GM12878 (cell line): ENCODE measurements at regions not wholly inside any gene's neighbourhood (a gene's known extent, or its start where the extent isn't known, plus 50 kb on each side); places are given as distances from the start of the nearest gene placed in this dataset.

Source experiments
- ATAC-seq: fragments of 200-7000 bp; cut with Tn5 transposase; 3 replicates; pipeline ENCODE4 v1.9.1; 2020; ENCODE audit warnings: mild to moderate bottlenecking, moderate library complexity
- BruUV-seq: library from RNA; stranded (reverse); fragments of 400-500 nt; replicated peaks from 2 replicates; lab custom pipeline; 2021; lab: Mats Ljungman, UMichigan
- CTCF ChIA-PET: fragments of 300-600 bp; sonication (Branson Sonifier 250); formaldehyde crosslinking; extraction: SDS; loops from one replicate; lab custom pipeline; 2021; ENCODE audit warnings: inconsistent platforms; lab: Yijun Ruan, JAX
- POLR2A ChIA-PET: fragments of 350-600 bp; formaldehyde crosslinking; extraction: SDS; loops from one replicate; lab custom pipeline; 2021; ENCODE audit warnings: inconsistent platforms; lab: Charles Lee
- RAD21 ChIA-PET: fragments of 300-600 bp; sonication (Branson Sonifier 250); formaldehyde crosslinking; loops from one replicate; lab custom pipeline; 2023; ENCODE audit warnings: antibody characterized with exemption; ENCODE audit not compliant: unreplicated experiment; lab: Charles Lee
- SMC1A ChIA-PET: fragments of 300-600 bp; sonication (Branson Sonifier 250); formaldehyde crosslinking; loops from one replicate; lab custom pipeline; 2023; ENCODE audit not compliant: unreplicated experiment, uncharacterized antibody; lab: Charles Lee
- DNase-seq: peaks from one replicate; pipeline ENCODE4 v3.0.0-alpha.2; 2011; ENCODE audit warnings: low read depth, low spot score
- FAIRE-seq: peaks from 3 replicates; lab custom pipeline; 2011; peaks lifted over from hg19 to GRCh38; lab: Jason Lieb, UNC
- H2AFZ ChIP-seq: 2 replicates; pipeline ENCODE4 v1.6.0; 2011; ENCODE audit warnings: low read depth, low read length, control low read depth; ENCODE audit not compliant: control insufficient read depth
- H3K27ac ChIP-seq: 2 replicates; pipeline ENCODE4 v1.5.1; 2011; ENCODE audit warnings: control low read depth; ENCODE audit not compliant: control insufficient read depth, insufficient read depth
- H3K27me3 ChIP-seq, 2 experiments: replicated peaks in 1 of 2; 2 replicates each; pipeline versions ENCODE4 v1.6.0 to v1.6.1; 2011; ENCODE audit warnings: low read length in 1 of 2; ENCODE audit not compliant: control insufficient read depth in 2 of 2, insufficient read depth in 2 of 2
- H3K36me3 ChIP-seq, 2 experiments: 2 replicates each; pipeline ENCODE4 v1.5.1; 2011; ENCODE audit warnings: low read length in 1 of 2; ENCODE audit not compliant: control insufficient read depth in 2 of 2, insufficient read depth in 2 of 2
- H3K4me1 ChIP-seq: 2 replicates; pipeline ENCODE4 v1.6.1; 2011; ENCODE audit warnings: mild to moderate bottlenecking, low read length, moderate library complexity, mixed read lengths; ENCODE audit not compliant: control insufficient read depth, insufficient read depth
- H3K4me2 ChIP-seq: 2 replicates; pipeline ENCODE4 v1.6.0; 2011; ENCODE audit warnings: control low read depth; ENCODE audit not compliant: control insufficient read depth, insufficient read depth
- H3K4me3 ChIP-seq: fragments of 200-600 bp; sonication (generic); 2 replicates; pipeline ENCODE4 v1.5.1; 2016
- H3K79me2 ChIP-seq: 2 replicates; pipeline ENCODE4 v1.6.0; 2011; ENCODE audit warnings: low read length; ENCODE audit not compliant: control insufficient read depth, insufficient read depth
- H3K9ac ChIP-seq: 2 replicates; pipeline ENCODE4 v1.8.0; 2011; ENCODE audit warnings: low read length, control low read depth, mixed read lengths; ENCODE audit not compliant: control insufficient read depth, insufficient read depth
- H3K9me3 ChIP-seq: replicated peaks from 3 replicates; pipeline ENCODE4 v1.5.1; 2011; ENCODE audit warnings: mild to moderate bottlenecking, low read length; ENCODE audit not compliant: control insufficient read depth, insufficient read depth
- H4K20me1 ChIP-seq: 2 replicates; pipeline ENCODE4 v1.6.0; 2011; ENCODE audit not compliant: control insufficient read depth, insufficient read depth
- EP300 ChIP-seq, 2 experiments: fragments of 150-350 bp in 1 of 2; IDR thresholded peaks; 2 replicates each; pipeline ENCODE4 v1.6.1; 2011 to 2012; ENCODE audit warnings: low read depth in 2 of 2, low read length in 2 of 2, borderline replicate concordance in 1 of 2, improper control_type of control experiment in 1 of 2, inconsistent platforms in 1 of 2; ENCODE audit not compliant: control insufficient read depth in 1 of 2
- EZH2 ChIP-seq: IDR thresholded peaks from 2 replicates; pipeline ENCODE4 v1.6.1; 2012; ENCODE audit warnings: low read depth, mild to moderate bottlenecking, control low read depth, inconsistent platforms, low read length, borderline replicate concordance; ENCODE audit not compliant: control insufficient read depth
- IKZF1 ChIP-seq: fragments of 450-650 bp; conservative IDR thresholded peaks from 2 replicates; pipeline ENCODE4 v1.6.1; 2017; ENCODE audit warnings: antibody characterized with exemption, mild to moderate bottlenecking
- NBN ChIP-seq: fragments of 450-650 bp; IDR thresholded peaks from 2 replicates; pipeline ENCODE4 v1.6.1; 2016
- RAD51 ChIP-seq: fragments of 450-650 bp; IDR thresholded peaks from 2 replicates; pipeline ENCODE4 v1.6.1; 2016; ENCODE audit warnings: moderate library complexity, mild to moderate bottlenecking, inconsistent platforms
- RBBP5 ChIP-seq: fragments of 200-600 bp; sonication (generic); conservative IDR thresholded peaks from 2 replicates; pipeline ENCODE4 v1.6.1; 2016
- RCOR1 ChIP-seq: conservative IDR thresholded peaks from 2 replicates; pipeline ENCODE4 v1.6.1; 2012; ENCODE audit warnings: low read depth, low read length, improper control_type of control experiment
- RELA ChIP-seq: fragments of 450-650 bp; IDR thresholded peaks from 2 replicates; pipeline ENCODE4 v1.8.0; 2014; ENCODE audit warnings: borderline replicate concordance; ENCODE audit not compliant: partially characterized antibody
- SMAD5 ChIP-seq: IDR thresholded peaks from 2 replicates; pipeline ENCODE4 v1.6.1; 2016; ENCODE audit warnings: antibody characterized with exemption, low read depth
- SMC3 ChIP-seq: IDR thresholded peaks from 2 replicates; pipeline ENCODE4 v1.6.1; 2011; ENCODE audit warnings: low read length, improper control_type of control experiment, borderline replicate concordance
- TCF3 ChIP-seq: IDR thresholded peaks from 2 replicates; pipeline ENCODE4 v1.6.1; 2012; ENCODE audit warnings: low read depth, mild to moderate bottlenecking, low read length, borderline replicate concordance; ENCODE audit not compliant: insufficient read depth
- ZBTB40 ChIP-seq: fragments of 450-650 bp; IDR thresholded peaks from 2 replicates; pipeline ENCODE4 v1.6.1; 2016; ENCODE audit warnings: mild to moderate bottlenecking, moderate library complexity, borderline replicate concordance
- in situ Hi-C: fragments of 300-500 bp; cut with MboI; formaldehyde crosslinking; loops from 9 replicates; pipeline ENCODE4 v1.14.3; 2018; ENCODE audit warnings: mixed read lengths
- intact Hi-C: fragments of 100-400 bp; cut with micrococcal nuclease; formaldehyde crosslinking; loops from one replicate; pipeline ENCODE4 v1.14.2; 2022; ENCODE audit not compliant: unreplicated experiment

GRCh38 chr11:91755526-91755925 is 469.1 kb upstream of the FAT3 start (continued):
- TF ChIP-seq RCOR1 = no peak
- TF ChIP-seq SMAD5 = no peak
- TF ChIP-seq EP300 (IDR thresholded peaks at IDR 0.05; ENCODE audit: borderline replicate concordance in 1 of 2, control insufficient read depth in 1 of 2, low read depth in 2 of 2, low read length in 2 of 2) = no peak
- no peak for TF ChIP-seq RAD51
- TF ChIP-seq EZH2 = no peak
- no peak for TF ChIP-seq RELA
- TF ChIP-seq, all 136 proteins: peak for 0

- Histone ChIP-seq H3K9ac (no peak overlapping the region), H2AFZ (no peak overlapping the region), H4K20me1 (no peaks in the 10 kb centered on the region; the same call in 1 of the 2 replicates), H3K4me3 (no peak overlapping the region), H3K27ac (no peak overlapping the region), H3K27me3 (no peaks in the 10 kb centered on the region), H3K36me3 (no peaks in the 10 kb centered on the region), H3K4me1 (no peaks in the 10 kb centered on the region), H3K79me2 (no peaks in the 10 kb centered on the region), H3K9me3 (no peaks in the 10 kb centered on the region), H3K4me2 (no peak overlapping the region)
- FAIRE-seq (no peak), DNase-seq (no peak), ATAC-seq (no peak)
- intact Hi-C loops = no loop called here
- RAD21 ChIA-PET = no interaction called here
- TF ChIP-seq TCF3 (no peak), RBBP5 (no peak), IKZF1 (no peak), ZBTB40 (no peak), NBN (no peak), SMC3 (no peak)
- CTCF ChIA-PET = no interaction called here
- BruUV-seq = no TSS peak
- in situ Hi-C loops = no loop called here
- SMC1A ChIA-PET = no interaction called here
- POLR2A ChIA-PET = no interaction called here
Measured at GRCh38 chr11:91749251-91749650, 475.4 kb upstream of the FAT3 start.
